ENCODE measurements at regions not wholly inside any gene's neighbourhood (a gene's known extent, or its start where the extent isn't known, plus 50 kb on each side); places are given as distances from the start of the nearest gene placed in this dataset.

DNA sequence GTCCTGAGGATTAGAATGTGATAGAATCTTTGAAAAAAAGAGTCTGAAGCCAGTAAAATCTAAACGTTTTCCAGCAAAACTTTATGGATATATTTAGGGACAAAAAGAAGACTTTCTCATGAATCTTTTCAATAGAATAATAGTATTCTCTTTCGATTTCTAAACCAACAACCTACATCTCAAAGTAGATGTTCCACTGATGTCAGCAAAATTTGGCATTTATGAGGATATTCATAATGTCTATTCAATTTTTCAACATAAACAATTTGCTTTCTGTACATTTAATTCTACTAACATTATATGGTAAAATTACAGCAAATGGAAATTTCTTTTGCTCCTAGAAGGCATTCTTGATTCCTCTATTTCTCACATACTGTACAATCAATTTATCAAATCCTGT lies 886.5 kb downstream of the CENPC start:
- no peaks in the 10 kb centered on the region for H3K9me3 ChIP-seq (ENCODE audit: low read depth)
- H3K4me1 ChIP-seq (ENCODE audit: low read depth): no peaks in the 10 kb centered on the region
- TF ChIP-seq, protein P1, sequence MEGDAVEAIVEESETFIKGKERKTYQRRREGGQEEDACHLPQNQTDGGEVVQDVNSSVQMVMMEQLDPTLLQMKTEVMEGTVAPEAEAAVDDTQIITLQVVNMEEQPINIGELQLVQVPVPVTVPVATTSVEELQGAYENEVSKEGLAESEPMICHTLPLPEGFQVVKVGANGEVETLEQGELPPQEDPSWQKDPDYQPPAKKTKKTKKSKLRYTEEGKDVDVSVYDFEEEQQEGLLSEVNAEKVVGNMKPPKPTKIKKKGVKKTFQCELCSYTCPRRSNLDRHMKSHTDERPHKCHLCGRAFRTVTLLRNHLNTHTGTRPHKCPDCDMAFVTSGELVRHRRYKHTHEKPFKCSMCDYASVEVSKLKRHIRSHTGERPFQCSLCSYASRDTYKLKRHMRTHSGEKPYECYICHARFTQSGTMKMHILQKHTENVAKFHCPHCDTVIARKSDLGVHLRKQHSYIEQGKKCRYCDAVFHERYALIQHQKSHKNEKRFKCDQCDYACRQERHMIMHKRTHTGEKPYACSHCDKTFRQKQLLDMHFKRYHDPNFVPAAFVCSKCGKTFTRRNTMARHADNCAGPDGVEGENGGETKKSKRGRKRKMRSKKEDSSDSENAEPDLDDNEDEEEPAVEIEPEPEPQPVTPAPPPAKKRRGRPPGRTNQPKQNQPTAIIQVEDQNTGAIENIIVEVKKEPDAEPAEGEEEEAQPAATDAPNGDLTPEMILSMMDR (IDR thresholded peaks at IDR 0.05; ENCODE audit: low read depth, low read length): no peak

DNA sequence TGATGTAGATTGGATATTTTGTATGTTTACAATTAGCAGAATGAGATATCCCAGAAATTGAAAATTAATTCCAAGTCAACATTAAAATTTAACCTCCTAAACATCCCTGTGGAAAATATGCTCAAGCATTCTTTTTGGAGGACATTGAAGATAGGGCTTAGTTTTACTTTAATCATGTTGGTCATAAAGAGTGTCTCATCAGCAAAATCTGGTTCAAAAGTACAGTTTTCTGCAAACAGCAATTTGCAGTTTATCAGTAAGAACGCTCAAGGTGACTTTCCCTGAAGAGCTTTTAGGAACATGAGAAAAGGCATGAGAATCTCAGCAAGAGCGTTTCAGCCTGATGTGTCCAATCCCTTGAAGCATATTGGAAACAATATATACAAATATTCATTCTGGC lies 889.8 kb downstream of the CENPC start:
- no peaks in the 10 kb centered on the region for H3K9me3 ChIP-seq (ENCODE audit: low read depth)
- no peak for DNase-seq (ENCODE audit: low read depth in 1 of 2, low spot score in 1 of 2)
- no peaks in the 10 kb centered on the region for H3K27me3 ChIP-seq
- TF ChIP-seq, protein P1 (IDR thresholded peaks at IDR 0.05; ENCODE audit: low read depth, low read length): no peak
- H3K4me3 ChIP-seq: no peak overlapping the region
- no peak overlapping the region for H3K27ac ChIP-seq
- no peaks in the 10 kb centered on the region for H3K36me3 ChIP-seq
- no peaks in the 10 kb centered on the region for H3K4me1 ChIP-seq (ENCODE audit: low read depth)

More for the DNA sequence above, 886.5 kb downstream of the CENPC start:
- Histone ChIP-seq H3K27ac (no peak overlapping the region), H3K27me3 (no peaks in the 10 kb centered on the region), H3K36me3 (no peaks in the 10 kb centered on the region), H3K4me3 (no peak overlapping the region)
- no peak for DNase-seq (ENCODE audit: low read depth in 1 of 2, low spot score in 1 of 2)

DNA sequence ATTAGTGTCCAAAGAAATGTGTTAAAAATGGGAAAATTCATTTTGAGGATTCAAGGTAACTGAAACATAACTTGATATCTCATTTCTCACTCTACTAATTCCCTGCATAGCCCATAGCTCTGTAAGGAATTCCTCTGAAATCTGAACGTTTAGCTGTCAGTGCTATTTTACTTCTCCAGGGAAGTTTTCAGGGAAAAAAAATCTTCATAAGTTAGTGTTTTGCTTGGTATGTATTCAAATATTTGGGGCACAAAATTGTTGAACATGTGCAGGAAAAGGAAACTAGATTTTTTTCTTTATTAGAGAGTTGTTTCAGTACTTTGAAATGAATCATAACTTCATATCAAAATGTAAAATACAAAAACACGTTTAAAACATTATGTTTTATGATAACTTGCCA lies 891.4 kb downstream of the CENPC start:
- H3K4me1 ChIP-seq (ENCODE audit: low read depth): no peaks in the 10 kb centered on the region
- DNase-seq (ENCODE audit: low read depth in 1 of 2, low spot score in 1 of 2): no peak
- TF ChIP-seq, protein P1 (IDR thresholded peaks at IDR 0.05; ENCODE audit: low read depth, low read length): no peak
- H3K27me3 ChIP-seq: no peaks in the 10 kb centered on the region
- no peaks in the 10 kb centered on the region for H3K36me3 ChIP-seq
- H3K4me3 ChIP-seq: no peak overlapping the region
- no peak overlapping the region for H3K27ac ChIP-seq
- no peaks in the 10 kb centered on the region for H3K9me3 ChIP-seq (ENCODE audit: low read depth)

DNA sequence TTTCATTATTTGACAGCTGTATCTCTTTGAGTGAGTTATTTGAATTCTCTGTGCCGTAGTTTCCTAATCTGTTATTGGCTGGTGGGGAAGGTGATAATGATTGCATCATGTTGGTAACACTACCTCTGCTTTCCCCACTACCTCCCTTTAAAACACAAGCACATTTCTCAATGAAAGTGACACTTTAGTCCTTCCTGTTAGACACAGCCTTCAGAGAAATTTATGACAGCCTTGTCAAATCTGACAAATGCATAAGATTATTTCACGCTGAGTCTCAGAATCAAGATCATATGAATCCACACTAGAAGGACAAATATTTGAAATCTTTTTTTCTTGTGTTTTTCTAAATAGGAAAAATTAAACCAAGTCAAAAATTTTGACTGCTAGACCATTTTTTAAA lies 896.1 kb downstream of the CENPC start:
- TF ChIP-seq, protein P1 (IDR thresholded peaks at IDR 0.05; ENCODE audit: low read depth, low read length): no peak
- H3K27me3 ChIP-seq: no peaks in the 10 kb centered on the region
- H3K36me3 ChIP-seq: no peaks in the 10 kb centered on the region
- H3K9me3 ChIP-seq (ENCODE audit: low read depth): no peaks in the 10 kb centered on the region
- no peaks in the 10 kb centered on the region for H3K4me1 ChIP-seq (ENCODE audit: low read depth)
- H3K4me3 ChIP-seq: no peak overlapping the region
- DNase-seq (ENCODE audit: low read depth in 1 of 2, low spot score in 1 of 2): no peak
- no peak overlapping the region for H3K27ac ChIP-seq

DNA sequence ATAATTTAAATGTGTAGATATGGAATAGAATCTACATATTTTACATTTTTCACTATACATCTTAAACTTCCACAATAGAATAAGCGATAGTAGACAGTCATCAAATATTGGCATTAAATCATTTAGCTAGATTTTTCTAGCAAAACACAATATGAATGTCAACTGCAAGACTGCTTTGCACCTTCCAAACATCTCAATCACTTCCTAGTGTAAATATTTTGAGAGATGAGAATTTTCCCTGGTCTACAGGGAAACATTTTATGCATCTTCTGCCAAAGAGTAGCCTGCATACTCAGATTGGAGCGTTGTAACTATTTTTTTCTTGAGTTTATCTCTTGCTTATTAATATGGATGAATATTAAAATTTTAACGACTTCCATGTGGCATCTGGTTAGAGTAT lies 897.4 kb downstream of the CENPC start:
- no peaks in the 10 kb centered on the region for H3K4me1 ChIP-seq (ENCODE audit: low read depth)
- no peak overlapping the region for H3K27ac ChIP-seq
- DNase-seq (ENCODE audit: low read depth in 1 of 2, low spot score in 1 of 2): no peak
- H3K4me3 ChIP-seq: no peak overlapping the region
- TF ChIP-seq, protein P1 (IDR thresholded peaks at IDR 0.05; ENCODE audit: low read depth, low read length): no peak
- no peaks in the 10 kb centered on the region for H3K36me3 ChIP-seq
- no peaks in the 10 kb centered on the region for H3K27me3 ChIP-seq
- H3K9me3 ChIP-seq (ENCODE audit: low read depth): no peaks in the 10 kb centered on the region

DNA sequence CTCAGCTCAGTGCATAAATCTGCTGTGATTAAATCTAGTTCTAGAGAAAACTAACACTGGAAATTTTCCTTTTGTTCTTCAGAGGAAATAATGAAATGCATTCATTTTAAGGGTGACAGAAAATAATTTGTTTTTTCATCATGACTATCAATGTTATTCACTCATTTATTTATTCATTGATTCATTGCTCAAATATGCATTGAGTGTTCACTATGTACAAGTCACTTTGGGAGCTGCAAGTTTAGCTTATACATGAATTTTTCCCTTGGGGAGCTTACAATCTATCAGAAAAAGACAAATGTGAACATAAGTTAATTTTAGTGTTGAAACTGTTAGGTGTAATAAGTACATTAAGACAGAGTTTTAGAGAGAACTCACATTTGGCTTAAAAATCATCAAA lies 897.8 kb downstream of the CENPC start:
- H3K36me3 ChIP-seq: no peaks in the 10 kb centered on the region
- no peak overlapping the region for H3K27ac ChIP-seq

More for the DNA sequence above, 897.8 kb downstream of the CENPC start:
- no peak for DNase-seq (ENCODE audit: low read depth in 1 of 2, low spot score in 1 of 2)
- no peaks in the 10 kb centered on the region for H3K4me1 ChIP-seq (ENCODE audit: low read depth)
- no peak overlapping the region for H3K4me3 ChIP-seq
- H3K9me3 ChIP-seq (ENCODE audit: low read depth): no peaks in the 10 kb centered on the region
- TF ChIP-seq, protein P1 (IDR thresholded peaks at IDR 0.05; ENCODE audit: low read depth, low read length): no peak
- H3K27me3 ChIP-seq: no peaks in the 10 kb centered on the region
